CD14-positive monocyte (primary cell): ENCODE measurements at regions not wholly inside any gene's neighbourhood (a gene's known extent, or its start where the extent isn't known, plus 50 kb on each side); places are given as distances from the start of the nearest gene placed in this dataset.

ENCODE experiments used
- DNase-seq, 3 donors: peaks; one replicate each; pipeline ENCODE4 v3.0.0-alpha.2; 2011 to 2022
- H2AFZ ChIP-seq: 2 replicates; pipeline ENCODE4 v1.6.0; 2012; ENCODE audit warnings: mild to moderate bottlenecking, low read depth, low read length, inconsistent platforms; ENCODE audit not compliant: insufficient read depth, poor library complexity, severe bottlenecking
- H3K27ac ChIP-seq, 2 donors: 1 replicate in 1 of 2; 2 replicates in 1 of 2; pipeline ENCODE4 v1.5.1; 2012 to 2013; ENCODE audit warnings: low read length in 2 of 2, control low read depth in 1 of 2, inconsistent platforms in 1 of 2, low read depth in 1 of 2, mild to moderate bottlenecking in 1 of 2
- H3K27me3 ChIP-seq, 2 donors: one replicate each; pipeline versions ENCODE4 v1.6.0 to v1.6.1; 2011 to 2013; ENCODE audit warnings: low read length in 2 of 2; ENCODE audit not compliant: control insufficient read depth in 2 of 2, insufficient read depth in 2 of 2
- H3K36me3 ChIP-seq, 2 donors: replicated peaks in 1 of 2; 1 replicate in 1 of 2; 2 replicates in 1 of 2; pipeline versions ENCODE4 v1.5.1 to v1.6.1; 2012 to 2013; ENCODE audit warnings: low read length in 2 of 2, control low read depth in 1 of 2, inconsistent platforms in 1 of 2, mild to moderate bottlenecking in 1 of 2; ENCODE audit not compliant: insufficient read depth in 2 of 2, control insufficient read depth in 1 of 2
- H3K4me1 ChIP-seq, 2 donors: 1 replicate in 1 of 2; 2 replicates in 1 of 2; pipeline versions ENCODE4 v1.5.1 to v1.6.1; 2012 to 2013; ENCODE audit warnings: low read length in 2 of 2, control low read depth in 1 of 2, inconsistent platforms in 1 of 2, mild to moderate bottlenecking in 1 of 2, moderate library complexity in 1 of 2; ENCODE audit not compliant: insufficient read depth in 2 of 2, control insufficient read depth in 1 of 2
- H3K4me2 ChIP-seq: replicated peaks from 2 replicates; pipeline ENCODE3; 2012; ENCODE audit warnings: low read length, moderate library complexity, mild to moderate bottlenecking; ENCODE audit not compliant: poor library complexity, severe bottlenecking; ENCODE audit errors: extremely low read depth
- H3K4me3 ChIP-seq, 3 experiments: fragments of 200-600 bp in 1 of 3; sonication (generic) in 1 of 3; replicated peaks in 1 of 3; 1 replicate in 2 of 3; 2 replicates in 1 of 3; pipeline ENCODE4 v1.5.1; 2011 to 2013; ENCODE audit warnings: low read length in 3 of 3, mild to moderate bottlenecking in 3 of 3, control low read depth in 2 of 3, low read depth in 2 of 3, inconsistent platforms in 1 of 3, moderate library complexity in 1 of 3
- H3K79me2 ChIP-seq: 2 replicates; pipeline ENCODE4 v1.6.0; 2012; ENCODE audit warnings: mild to moderate bottlenecking, control low read depth, inconsistent platforms, low read length, moderate library complexity; ENCODE audit not compliant: insufficient read depth
- H3K9ac ChIP-seq: 2 replicates; pipeline ENCODE4 v1.6.0; 2017; ENCODE audit warnings: low read length, mild to moderate bottlenecking; ENCODE audit not compliant: insufficient read depth, poor library complexity, severe bottlenecking
- H3K9me3 ChIP-seq, 2 donors: replicated peaks in 1 of 2; 1 replicate in 1 of 2; 2 replicates in 1 of 2; pipeline versions ENCODE4 v1.5.1 to v1.6.1; 2012 to 2013; ENCODE audit warnings: low read length in 2 of 2, control low read depth in 1 of 2; ENCODE audit not compliant: control insufficient read depth in 1 of 2, insufficient read depth in 1 of 2
- H4K20me1 ChIP-seq: 2 replicates; pipeline ENCODE4 v1.6.0; 2012; ENCODE audit warnings: mild to moderate bottlenecking, low read length, control low read depth, moderate library complexity; ENCODE audit not compliant: insufficient read depth
- H3K27ac Mint-ChIP-seq, 7 donors: one replicate each; pipeline ENCODE4 v1.8.0; 2020; ENCODE audit warnings: mild to moderate bottlenecking in 7 of 7, mixed read lengths in 7 of 7, moderate library complexity in 6 of 7, inconsistent platforms in 2 of 7
- H3K27me3 Mint-ChIP-seq, 3 donors: one replicate each; pipeline ENCODE4 v1.8.0; 2021 to 2022; ENCODE audit warnings: low read depth in 3 of 3, mild to moderate bottlenecking in 3 of 3, mixed read lengths in 3 of 3, moderate library complexity in 3 of 3, inconsistent platforms in 1 of 3
- H3K36me3 Mint-ChIP-seq, 2 donors: one replicate each; pipeline ENCODE4 v1.8.0; 2020; ENCODE audit warnings: mixed read lengths in 2 of 2, inconsistent platforms in 1 of 2, mild to moderate bottlenecking in 1 of 2
- H3K4me1 Mint-ChIP-seq: one replicate; pipeline ENCODE4 v1.8.0; 2020; ENCODE audit warnings: mild to moderate bottlenecking, mixed read lengths
- H3K4me3 Mint-ChIP-seq, 2 donors: one replicate each; pipeline ENCODE4 v1.8.0; 2020; ENCODE audit warnings: mild to moderate bottlenecking in 2 of 2, mixed read lengths in 2 of 2, moderate library complexity in 1 of 2
- H3K9me3 Mint-ChIP-seq, 7 donors: one replicate each; pipeline ENCODE4 v1.8.0; 2020 to 2022; ENCODE audit warnings: mixed read lengths in 7 of 7, mild to moderate bottlenecking in 6 of 7, moderate library complexity in 6 of 7, inconsistent platforms in 2 of 7
- CTCF ChIP-seq: fragments of 200-600 bp; IDR thresholded peaks from one replicate; pipeline ENCODE4 v1.8.0; 2022; ENCODE audit warnings: antibody characterized with exemption, mild to moderate bottlenecking
- WGBS: methylation state at CpG from one replicate; pipeline ENCODE4 v1.1.5; 2013; ENCODE audit warnings: missing lambda C conversion rate; ENCODE audit not compliant: insufficient coverage; 5-methylcytosine and 5-hydroxymethylcytosine counted together
- intact Hi-C, 2 donors: fragments of 100-400 bp; cut with micrococcal nuclease; formaldehyde crosslinking; loops; one replicate each; pipeline versions ENCODE4 v1.15.0 to v1.15.1; 2023

- no peaks in the 10 kb centered on the region for H3K36me3 ChIP-seq
- Mint-ChIP-seq H3K4me1 (peaks cover 18% of the 10 kb centered on the region), H3K27me3 (peaks cover 0 to 2% (median under 1%) of the 10 kb centered on the region in 3 donors), H3K9me3 (peaks cover under 1 to 16% (median 3%) of the 10 kb centered on the region in 7 donors), H3K36me3 (no peaks in the 10 kb centered on the region), H3K4me3 (no peak overlapping the region), H3K27ac (no peak overlapping the region)
- no peak for DNase-seq
- no peak overlapping the region for H3K27ac ChIP-seq
- WGBS: 69% methylated on average over 11 of the region's 12 CpGs
- H3K4me1 ChIP-seq: peaks cover 8 to 11% of the 10 kb centered on the region in 2 donors
- H3K27me3 ChIP-seq: no peaks in the 10 kb centered on the region
- no peak overlapping the region for H2AFZ ChIP-seq
- H3K79me2 ChIP-seq: no peaks in the 10 kb centered on the region
- H3K4me2 ChIP-seq: no peak overlapping the region
- TF ChIP-seq CTCF: no peak
- no peaks in the 10 kb centered on the region for H4K20me1 ChIP-seq
- no peaks in the 10 kb centered on the region for H3K9me3 ChIP-seq
- H3K9ac ChIP-seq: no peak overlapping the region
- no peak overlapping the region for H3K4me3 ChIP-seq
- intact Hi-C loops: no loop called here
These were observed 906.0 kb downstream of the VRK1 start for GRCh38 chr14:97703006-97703760.

GRCh38 chr14:97704316-97704885 lies 907.2 kb downstream of the VRK1 start:
- peaks cover 0 to 2% (median 0%) of the 10 kb centered on the region in 3 donors for H3K27me3 Mint-ChIP-seq
- Histone ChIP-seq H3K27me3 (no peaks in the 10 kb centered on the region), H3K4me3 (no peak overlapping the region), H2AFZ (no peak overlapping the region), H3K4me2 (no peak overlapping the region), H3K27ac (no peak overlapping the region), H3K9ac (no peak overlapping the region), H3K36me3 (no peaks in the 10 kb centered on the region), H3K4me1 (peaks cover 8 to 11% of the 10 kb centered on the region in 2 donors), H4K20me1 (no peaks in the 10 kb centered on the region), H3K9me3 (no peaks in the 10 kb centered on the region), H3K79me2 (no peaks in the 10 kb centered on the region)
- no peak for DNase-seq
- WGBS: no CpG with 5 or more reads among the region's 1 CpG
- H3K9me3 Mint-ChIP-seq: peaks cover 0 to 9% (median under 1%) of the 10 kb centered on the region in 7 donors
- H3K36me3 Mint-ChIP-seq: no peaks in the 10 kb centered on the region
- intact Hi-C loops: no loop called here
- peaks cover 18% of the 10 kb centered on the region for H3K4me1 Mint-ChIP-seq
- H3K4me3 Mint-ChIP-seq: no peak overlapping the region
- peak overlapping the region in 1 of 7 donors; percentile 1 for H3K27ac Mint-ChIP-seq
- no peak for TF ChIP-seq CTCF
